HCT116 (cell line): ENCODE measurements at regions not wholly inside any gene's neighbourhood (a gene's known extent, or its start where the extent isn't known, plus 50 kb on each side); places are given as distances from the start of the nearest gene placed in this dataset.

ENCODE experiments used
- ATAC-seq: fragments of 200-7000 bp; cut with Tn5 transposase; 2 replicates; pipeline ENCODE4 v1.9.1; 2020; ENCODE audit warnings: mild to moderate bottlenecking, moderate library complexity
- BruUV-seq: library from RNA; stranded (reverse); fragments of 400-500 nt; replicated peaks from 2 replicates; lab custom pipeline; 2021; lab: Mats Ljungman, UMichigan
- CTCF ChIA-PET: fragments of 300-600 bp; sonication (Branson Sonifier 250); formaldehyde crosslinking; loops from one replicate; lab custom pipeline; 2021; ENCODE audit warnings: antibody characterized with exemption; lab: Charles Lee
- POLR2A ChIA-PET: fragments of 300-600, 350-600 bp; sonication (Branson Sonifier 250); formaldehyde crosslinking; loops from one replicate; lab custom pipeline; 2021; ENCODE audit warnings: antibody characterized with exemption; lab: Charles Lee
- RAD21 ChIA-PET, 2 experiments: fragments of 300-600 bp; sonication (Branson Sonifier 250); formaldehyde crosslinking; loops; one replicate each; lab custom pipeline; 2023; ENCODE audit warnings: low total read pairs in 2 of 2; ENCODE audit not compliant: uncharacterized antibody in 2 of 2, unreplicated experiment in 2 of 2, low non-redundant PET in 1 of 2; lab: Charles Lee
- DNase-seq: peaks from one replicate; pipeline ENCODE4 v3.0.0-alpha.2; 2010; ENCODE audit warnings: low read depth, low spot score
- H2AFZ ChIP-seq: fragments of 200-600 bp; shearing (Covaris generic), sonication (generic); 2 replicates; pipeline ENCODE4 v1.6.1; 2017; ENCODE audit warnings: low read depth, mixed run types, mixed read lengths, antibody characterized with exemption, low read length; ENCODE audit not compliant: poor library complexity, severe bottlenecking
- H3K27ac ChIP-seq: 2 replicates; pipeline ENCODE4 v1.5.1; 2012; ENCODE audit warnings: low read depth, low read length
- H3K27me3 ChIP-seq: fragments of 200-600 bp; sonication (generic); 2 replicates; pipeline ENCODE4 v1.6.1; 2016; ENCODE audit warnings: mixed run types, low read length, mixed read lengths; ENCODE audit not compliant: insufficient read depth
- H3K36me3 ChIP-seq, 2 experiments: fragments of 200-500 bp in 1 of 2; fragments of 200-600 bp in 1 of 2; sonication (Bioruptor generic) in 1 of 2; sonication (generic) in 1 of 2; 2 replicates each; pipeline versions ENCODE4 v1.5.1 to v1.6.1; 2014 to 2016; ENCODE audit warnings: low read length in 2 of 2, inconsistent platforms in 1 of 2, mixed read lengths in 1 of 2, mixed run types in 1 of 2; ENCODE audit not compliant: insufficient read depth in 2 of 2, control insufficient read depth in 1 of 2
- H3K4me1 ChIP-seq, 2 experiments: fragments of 200-600 bp in 1 of 2; sonication (generic) in 1 of 2; 2 replicates each; pipeline versions ENCODE4 v1.5.1 to v1.6.1; 2012 to 2017; ENCODE audit warnings: low read length in 2 of 2, inconsistent platforms in 1 of 2, mild to moderate bottlenecking in 1 of 2, mixed read lengths in 1 of 2, mixed run types in 1 of 2, moderate library complexity in 1 of 2; ENCODE audit not compliant: insufficient read depth in 2 of 2, control insufficient read depth in 1 of 2
- H3K4me2 ChIP-seq: fragments of 200-600 bp; sonication (generic); 2 replicates; pipeline ENCODE4 v1.6.1; 2017; ENCODE audit warnings: mixed run types, low read length, mixed read lengths
- H3K4me3 ChIP-seq, 2 experiments: fragments of 200-600 bp in 1 of 2; sonication (generic) in 1 of 2; replicated peaks in 1 of 2; 2 replicates each; pipeline ENCODE4 v1.5.1; 2011 to 2016; ENCODE audit warnings: low read length in 2 of 2, control low read depth in 1 of 2, low read depth in 1 of 2, mild to moderate bottlenecking in 1 of 2, mixed read lengths in 1 of 2, mixed run types in 1 of 2
- H3K79me2 ChIP-seq: fragments of 200-600 bp; sonication (generic); 2 replicates; pipeline ENCODE4 v1.6.1; 2017; ENCODE audit warnings: mild to moderate bottlenecking, mixed run types, low read length, moderate library complexity, mixed read lengths; ENCODE audit not compliant: insufficient read depth
- H3K9ac ChIP-seq: fragments of 200-600 bp; sonication (generic); 2 replicates; pipeline ENCODE4 v1.6.1; 2016; ENCODE audit warnings: low read length, mixed read lengths
- H3K9me2 ChIP-seq: fragments of 200-600 bp; sonication (generic), shearing (Covaris generic); 2 replicates; pipeline ENCODE4 v1.6.1; 2017; ENCODE audit warnings: mixed run types, mild to moderate bottlenecking, moderate library complexity; ENCODE audit not compliant: insufficient read depth
- H3K9me3 ChIP-seq, 2 experiments: fragments of 200-500 bp in 1 of 2; fragments of 200-600 bp in 1 of 2; sonication (Bioruptor generic) in 1 of 2; sonication (generic) in 1 of 2; 2 replicates each; pipeline ENCODE4 v1.6.1; 2014 to 2017; ENCODE audit warnings: low read length in 2 of 2, mixed read lengths in 2 of 2, inconsistent platforms in 1 of 2, low read depth in 1 of 2, mild to moderate bottlenecking in 1 of 2, mixed run types in 1 of 2, moderate library complexity in 1 of 2; ENCODE audit not compliant: control insufficient read depth in 1 of 2, insufficient read depth in 1 of 2
- H4K20me1 ChIP-seq: fragments of 200-600 bp; sonication (generic), shearing (Covaris generic); 2 replicates; pipeline ENCODE4 v1.6.1; 2017; ENCODE audit warnings: mixed run types, mild to moderate bottlenecking, moderate library complexity; ENCODE audit not compliant: insufficient read depth
- CBX3 ChIP-seq: IDR thresholded peaks from 2 replicates; pipeline ENCODE4 v1.6.1; 2012; ENCODE audit warnings: low read depth
- CEBPB ChIP-seq: IDR thresholded peaks from 2 replicates; pipeline ENCODE4 v1.6.1; 2012; ENCODE audit warnings: low read depth
- ELF1 ChIP-seq: IDR thresholded peaks from 2 replicates; pipeline ENCODE4 v1.6.1; 2012; ENCODE audit warnings: low read depth, borderline replicate concordance
- EZH2 ChIP-seq: fragments of 200-600 bp; sonication (generic); IDR thresholded peaks from 2 replicates; pipeline ENCODE4 v1.6.1; 2017; ENCODE audit warnings: antibody characterized with exemption, mixed run types
- FOSL1 ChIP-seq: IDR thresholded peaks from 2 replicates; pipeline ENCODE4 v1.6.1; 2012; ENCODE audit warnings: low read depth
- POLR2A ChIP-seq: IDR thresholded peaks from 2 replicates; pipeline ENCODE4 v1.7.0; 2011; ENCODE audit warnings: borderline replicate concordance; ENCODE audit not compliant: insufficient read depth, insufficient read length; ENCODE audit errors: extremely low read depth
- POLR2AphosphoS5 ChIP-seq: IDR thresholded peaks from 2 replicates; pipeline ENCODE4 v1.6.1; 2011; ENCODE audit warnings: mild to moderate bottlenecking, low read depth, low read length, moderate library complexity
- RAD21 ChIP-seq: IDR thresholded peaks from 2 replicates; pipeline ENCODE4 v1.6.1; 2012; ENCODE audit warnings: low read depth, mild to moderate bottlenecking
- SIN3A ChIP-seq: IDR thresholded peaks from 2 replicates; pipeline ENCODE4 v1.6.1; 2012; ENCODE audit warnings: low read depth
- SP1 ChIP-seq: IDR thresholded peaks from 2 replicates; pipeline ENCODE4 v1.6.1; 2012; ENCODE audit warnings: low read depth
- SRF ChIP-seq: IDR thresholded peaks from 2 replicates; pipeline ENCODE4 v1.6.1; 2012; ENCODE audit warnings: low read depth
- YY1 ChIP-seq: IDR thresholded peaks from 2 replicates; pipeline ENCODE4 v1.6.1; 2011; ENCODE audit warnings: low read length, low read depth, moderate library complexity, mild to moderate bottlenecking; ENCODE audit not compliant: insufficient replicate concordance; ENCODE audit errors: extremely low read depth
- ZFX ChIP-seq: fragments of 450-650 bp; IDR thresholded peaks from 2 replicates; pipeline ENCODE4 v1.6.1; 2017
- intact Hi-C: fragments of 100-400 bp; cut with micrococcal nuclease; formaldehyde crosslinking; loops from 2 replicates; pipeline ENCODE4 v1.10.0; 2022
- TF ChIP-seq, protein P1 (sequence below): IDR thresholded peaks from 2 replicates; pipeline ENCODE4 v1.6.1; 2012
- TF ChIP-seq, protein P2 (sequence below): IDR thresholded peaks from 2 replicates; pipeline ENCODE4 v1.6.1; 2012

DNA sequence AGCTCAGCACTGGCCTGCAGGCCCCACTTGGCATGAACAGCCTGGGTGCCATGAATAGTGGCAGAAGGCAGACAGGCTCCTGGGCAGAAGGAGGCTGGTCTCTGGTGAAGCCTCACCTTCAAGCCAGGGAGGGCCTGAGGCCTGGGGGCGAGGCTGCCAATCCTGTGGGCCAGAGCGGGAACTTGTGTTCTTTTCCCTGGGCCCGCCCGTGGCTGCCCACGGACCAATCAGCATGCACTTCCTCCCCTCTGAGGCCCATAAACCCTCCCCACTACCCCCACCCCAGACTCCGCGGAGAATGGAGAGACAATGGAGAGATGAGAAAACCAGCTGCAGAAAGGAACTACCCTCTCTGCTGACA, 283.8 kb upstream of the ROBO1 start:
- H3K27me3 ChIP-seq, result no peaks in the 10 kb centered on the region
- DNase-seq, result no peak

DNA sequence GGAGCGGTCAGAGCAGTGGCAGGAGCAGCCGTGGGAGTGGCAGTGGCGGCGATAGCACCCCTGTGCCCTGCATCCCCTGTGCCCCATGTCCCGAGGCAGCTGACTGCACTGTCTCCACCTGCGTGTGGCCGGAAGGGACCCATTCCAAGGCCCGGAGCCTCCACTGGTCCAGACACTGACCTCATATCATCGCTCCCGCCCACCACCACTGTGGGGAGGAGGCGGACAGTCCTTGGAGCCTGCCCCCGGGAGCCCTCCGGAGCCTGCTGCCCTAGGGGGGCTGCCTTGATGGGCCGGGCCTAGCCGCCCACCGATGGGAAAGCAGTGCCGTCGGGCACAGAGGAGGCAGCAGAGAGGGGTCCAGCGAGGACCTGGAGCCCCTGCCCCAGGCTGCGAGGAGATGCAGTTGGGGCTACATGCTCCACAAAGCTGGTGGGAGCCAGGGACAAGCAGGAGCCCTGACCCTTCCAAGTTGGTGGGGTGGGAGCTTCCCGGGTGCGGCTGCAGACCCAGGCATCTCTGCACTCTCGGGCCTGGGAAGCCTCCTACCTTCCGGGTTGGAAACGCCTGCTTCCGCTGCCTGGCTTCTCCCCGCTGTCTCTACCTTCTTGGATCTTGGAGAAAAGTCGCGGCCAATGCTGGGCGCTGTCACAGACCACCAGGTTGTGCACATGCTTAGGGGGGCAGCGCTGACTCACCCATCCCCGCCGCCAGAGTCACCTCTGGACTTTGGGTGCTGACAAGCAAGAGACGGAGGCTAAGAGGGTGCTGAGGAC, 283.2 kb upstream of the ROBO1 start:
- TF ChIP-seq SP1 (no peak), EZH2 (no peak), POLR2AphosphoS5 (no peak), CEBPB (no peak), ELF1 (no peak), SRF (no peak), CBX3 (no peak), FOSL1 (no peak), RAD21 (no peak), SIN3A (no peak), ZFX (no peak), POLR2A (no peak), YY1 (no peak)
- TF ChIP-seq, protein P1, sequence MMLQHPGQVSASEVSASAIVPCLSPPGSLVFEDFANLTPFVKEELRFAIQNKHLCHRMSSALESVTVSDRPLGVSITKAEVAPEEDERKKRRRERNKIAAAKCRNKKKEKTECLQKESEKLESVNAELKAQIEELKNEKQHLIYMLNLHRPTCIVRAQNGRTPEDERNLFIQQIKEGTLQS, result no peak
- TF ChIP-seq, protein P2, sequence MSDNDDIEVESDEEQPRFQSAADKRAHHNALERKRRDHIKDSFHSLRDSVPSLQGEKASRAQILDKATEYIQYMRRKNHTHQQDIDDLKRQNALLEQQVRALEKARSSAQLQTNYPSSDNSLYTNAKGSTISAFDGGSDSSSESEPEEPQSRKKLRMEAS, result no peak
- H3K4me3 ChIP-seq, result no peak overlapping the region
- no peaks in the 10 kb centered on the region for H3K27me3 ChIP-seq
- intact Hi-C loops, result no loop called here
- H2AFZ ChIP-seq, result no peak overlapping the region
- peaks cover 5 to 9% of the 10 kb centered on the region in 2 experiments; a peak in 2 of 4 replicates for H3K9me3 ChIP-seq
- H3K27ac ChIP-seq, result no peak overlapping the region
- no peak overlapping the region for H3K9ac ChIP-seq
- ATAC-seq (no peak), DNase-seq (no peak)
- H3K4me1 ChIP-seq, result no peaks in the 10 kb centered on the region
- no peaks in the 10 kb centered on the region for H4K20me1 ChIP-seq
- ChIA-PET POLR2A (no interaction called here), RAD21 (no interaction called here), CTCF (no interaction called here)
- no peaks in the 10 kb centered on the region for H3K9me2 ChIP-seq
- H3K4me2 ChIP-seq, result no peak overlapping the region
- BruUV-seq, result no TSS peak
- H3K36me3 ChIP-seq, result no peaks in the 10 kb centered on the region
- H3K79me2 ChIP-seq, result no peaks in the 10 kb centered on the region

More for the DNA sequence above, 283.8 kb upstream of the ROBO1 start:
- ATAC-seq, result no peak
- ChIA-PET RAD21 (no interaction called here), CTCF (no interaction called here), POLR2A (no interaction called here)
- Histone ChIP-seq H3K9me3 (peaks cover 5 to 9% of the 10 kb centered on the region in 2 experiments; a peak in 2 of 4 replicates), H3K4me2 (no peak overlapping the region), H3K27ac (no peak overlapping the region), H3K9ac (no peak overlapping the region), H3K4me3 (no peak overlapping the region), H3K4me1 (no peaks in the 10 kb centered on the region), H2AFZ (no peak overlapping the region), H4K20me1 (no peaks in the 10 kb centered on the region), H3K79me2 (no peaks in the 10 kb centered on the region), H3K36me3 (no peaks in the 10 kb centered on the region), H3K9me2 (no peaks in the 10 kb centered on the region)
- TF ChIP-seq ELF1 (no peak), EZH2 (no peak), RAD21 (no peak), POLR2AphosphoS5 (no peak)
- BruUV-seq, result no TSS peak
- intact Hi-C loops, result no loop called here
